Body of pancreas (tissue), 4 donors: ENCODE measurements at regions not wholly inside any gene's neighbourhood (a gene's known extent, or its start where the extent isn't known, plus 50 kb on each side); places are given as distances from the start of the nearest gene placed in this dataset.

Source experiments
- ATAC-seq: fragments of 150-250 bp; one replicate; pipeline ENCODE4 v1.9.1; 2016
- DNase-seq, 4 donors: peaks; one replicate each; pipeline ENCODE4 v3.0.0-alpha.2; 2019
- H3K27ac ChIP-seq, 4 donors: fragments of 200-600 bp; sonication (generic); 1 replicate in 3 of 4; 2 replicates in 1 of 4; pipeline versions ENCODE4 v1.5.1 to v1.6.1; 2016 to 2019; ENCODE audit warnings: mild to moderate bottlenecking in 1 of 4, mixed read lengths in 1 of 4, moderate library complexity in 1 of 4
- H3K27me3 ChIP-seq, 2 donors: fragments of 200-600 bp; sonication (generic); one replicate each; pipeline ENCODE4 v1.6.0; 2016; ENCODE audit warnings: mild to moderate bottlenecking in 1 of 2
- H3K36me3 ChIP-seq, 2 donors: fragments of 200-600 bp; sonication (generic); replicated peaks in 1 of 2; 2 replicates each; pipeline ENCODE4 v1.5.1; 2016; ENCODE audit warnings: low read depth in 2 of 2; ENCODE audit not compliant: insufficient read depth in 1 of 2
- H3K4me1 ChIP-seq: fragments of 200-600 bp; sonication (generic); one replicate; pipeline ENCODE4 v1.6.0; 2016
- H3K4me3 ChIP-seq, 2 donors: fragments of 200-600 bp; sonication (generic); 1 replicate in 1 of 2; 2 replicates in 1 of 2; pipeline ENCODE4 v1.5.1; 2016 to 2019
- H3K9me3 ChIP-seq, 3 donors: fragments of 200-600 bp; sonication (generic); 1 replicate in 2 of 3; 2 replicates in 1 of 3; pipeline ENCODE4 v1.5.1; 2016
- CTCF ChIP-seq, 7 experiments: fragments of 450-650 bp in 4 of 7; fragments of 200-600 bp in 3 of 7; sonication (generic) in 3 of 7; IDR thresholded peaks; one replicate each; pipeline ENCODE4 v1.5.1; 2016 to 2019; ENCODE audit warnings: antibody characterized with exemption in 7 of 7
- POLR2A ChIP-seq, 3 donors: fragments of 450-650 bp; IDR thresholded peaks; one replicate each; pipeline ENCODE4 v1.6.1; 2016; ENCODE audit warnings: antibody characterized with exemption in 3 of 3, mild to moderate bottlenecking in 2 of 3
- WGBS, 2 donors: methylation state at CpG; one replicate each; pipeline ENCODE4 v1.1.5; 2017; 5-methylcytosine and 5-hydroxymethylcytosine counted together
- intact Hi-C: fragments of 100-400 bp; cut with DNase I; formaldehyde crosslinking; loops from one replicate; pipeline ENCODE4 v1.15.1; 2023

- Histone ChIP-seq H3K9me3 (no peaks in the 10 kb centered on the region), H3K27ac (no peak overlapping the region), H3K27me3 (no peaks in the 10 kb centered on the region), H3K4me1 (no peaks in the 10 kb centered on the region), H3K36me3 (no peaks in the 10 kb centered on the region), H3K4me3 (no peak overlapping the region)
- ATAC-seq (no peak), DNase-seq (no peak)
- TF ChIP-seq CTCF (IDR thresholded peaks at IDR 0.05) (no peak), POLR2A (IDR thresholded peaks at IDR 0.05) (no peak)
- 51 to 54% methylated on average over 5 of the region's 5 CpGs for WGBS, 2 donors
- intact Hi-C loops = no loop called here
Measured at GRCh38 chr18:38525039-38525438, 959.4 kb upstream of the CELF4 start.

GRCh38 chr18:38520786-38521185 is 955.2 kb upstream of the CELF4 start:
- no peak overlapping the region for H3K4me3 ChIP-seq
- TF ChIP-seq POLR2A (IDR thresholded peaks at IDR 0.05) (no peak), CTCF (IDR thresholded peaks at IDR 0.05) (no peak)
- H3K27me3 ChIP-seq = no peaks in the 10 kb centered on the region
- ATAC-seq (no peak), DNase-seq (no peak)
- H3K36me3 ChIP-seq = no peaks in the 10 kb centered on the region
- H3K27ac ChIP-seq = no peak overlapping the region
- intact Hi-C loops = no loop called here
- 25 to 31% methylated on average over 5 of the region's 5 CpGs for WGBS, 2 donors
- H3K9me3 ChIP-seq = no peaks in the 10 kb centered on the region
- no peaks in the 10 kb centered on the region for H3K4me1 ChIP-seq

DNA sequence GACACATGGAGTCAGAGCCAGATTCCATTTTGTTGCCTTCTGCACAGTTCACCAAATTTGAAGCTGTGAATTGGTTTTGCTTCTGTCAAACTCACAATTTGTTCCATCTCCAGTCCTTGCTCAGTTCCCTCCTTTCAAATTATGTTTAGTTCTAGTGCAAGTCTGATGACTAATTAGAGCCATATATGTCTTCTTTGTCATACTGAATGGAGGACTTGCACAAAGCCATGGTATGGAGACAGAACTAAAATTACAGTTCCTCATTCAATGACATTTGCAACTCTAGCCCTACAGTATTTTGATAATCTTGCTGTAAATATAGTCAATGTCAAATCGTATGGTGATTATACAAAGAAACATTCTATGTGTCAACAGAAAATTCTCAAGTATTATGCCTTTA is 936.9 kb upstream of the CELF4 start:
- TF ChIP-seq CTCF (IDR thresholded peaks at IDR 0.05) (no peak), POLR2A (IDR thresholded peaks at IDR 0.05) (no peak)
- no peaks in the 10 kb centered on the region for H3K36me3 ChIP-seq
- H3K27me3 ChIP-seq = no peaks in the 10 kb centered on the region
- no peak for DNase-seq
- H3K4me3 ChIP-seq = no peak overlapping the region
- intact Hi-C loops = no loop called here
- no peak overlapping the region for H3K27ac ChIP-seq
- no peaks in the 10 kb centered on the region for H3K9me3 ChIP-seq
- ATAC-seq = no peak
- 38 to 39% methylated on average over 1 of the region's 1 CpG for WGBS, 2 donors
- H3K4me1 ChIP-seq = no peaks in the 10 kb centered on the region

GRCh38 chr18:38497266-38497665 is 931.7 kb upstream of the CELF4 start:
- H3K9me3 ChIP-seq = no peaks in the 10 kb centered on the region
- H3K4me1 ChIP-seq = no peaks in the 10 kb centered on the region
- DNase-seq = no peak
- no peak for TF ChIP-seq CTCF (IDR thresholded peaks at IDR 0.05)
- TF ChIP-seq POLR2A (IDR thresholded peaks at IDR 0.05) = no peak
- no peak for ATAC-seq
- intact Hi-C loops = no loop called here
- H3K27me3 ChIP-seq = no peaks in the 10 kb centered on the region
- no peak overlapping the region for H3K27ac ChIP-seq
- WGBS, 2 donors = 53 to 64% methylated on average over 2 of the region's 2 CpGs
- H3K36me3 ChIP-seq = no peaks in the 10 kb centered on the region
- no peak overlapping the region for H3K4me3 ChIP-seq

DNA sequence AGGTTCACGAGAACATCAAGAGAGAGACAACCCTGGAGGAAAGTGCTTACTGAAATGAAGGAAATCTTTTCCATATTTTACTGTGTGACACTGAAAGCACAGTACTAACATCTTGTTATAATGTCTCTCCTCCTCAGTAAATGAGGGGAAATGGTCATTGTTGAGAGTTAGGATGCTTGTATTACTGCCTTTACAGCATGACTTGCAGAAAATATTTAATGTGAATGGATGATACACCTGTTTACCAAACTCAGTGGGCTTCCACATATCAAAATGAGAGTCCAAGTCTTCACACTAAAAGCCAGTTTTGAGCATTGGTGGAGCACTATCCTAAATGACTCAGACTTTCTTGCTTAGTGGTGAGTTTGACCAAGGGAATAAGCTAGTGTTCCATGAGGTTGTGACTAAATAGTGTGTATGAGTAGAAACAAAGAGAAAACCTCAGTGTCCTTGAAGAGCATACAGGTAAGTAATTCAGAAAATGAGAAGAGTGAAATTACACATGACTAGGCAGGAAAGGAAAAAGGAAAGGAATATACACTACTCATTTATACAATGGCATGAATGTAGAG is 930.7 kb upstream of the CELF4 start:
- no peak overlapping the region for H3K27ac ChIP-seq
- WGBS, 2 donors = 52 to 57% methylated on average over 1 of the region's 1 CpG
- no peaks in the 10 kb centered on the region for H3K36me3 ChIP-seq
- H3K4me3 ChIP-seq = no peak overlapping the region
- H3K9me3 ChIP-seq = no peaks in the 10 kb centered on the region
- H3K4me1 ChIP-seq = no peaks in the 10 kb centered on the region
- TF ChIP-seq POLR2A (IDR thresholded peaks at IDR 0.05) = no peak
- TF ChIP-seq CTCF (IDR thresholded peaks at IDR 0.05) = no peak
- intact Hi-C loops = no loop called here
- DNase-seq (no peak), ATAC-seq (no peak)
- H3K27me3 ChIP-seq = no peaks in the 10 kb centered on the region
